GM20431 (cell line): ENCODE measurements at regions not wholly inside any gene's neighbourhood (a gene's known extent, or its start where the extent isn't known, plus 50 kb on each side); places are given as distances from the start of the nearest gene placed in this dataset.
"Not testable (repeated sequence)": the region's sequence is repeated elsewhere in the genome, so short reads cannot be mapped to it uniquely, and the experiment has no call there.

Experiments used
- in situ Hi-C: fragments of 300-500 bp; cut with MseI, MboI; formaldehyde crosslinking; loops from one replicate; pipeline ENCODE4 v1.15.0; 2020; ENCODE audit warnings: low sequenced_read_pairs; ENCODE audit not compliant: unreplicated experiment

DNA sequence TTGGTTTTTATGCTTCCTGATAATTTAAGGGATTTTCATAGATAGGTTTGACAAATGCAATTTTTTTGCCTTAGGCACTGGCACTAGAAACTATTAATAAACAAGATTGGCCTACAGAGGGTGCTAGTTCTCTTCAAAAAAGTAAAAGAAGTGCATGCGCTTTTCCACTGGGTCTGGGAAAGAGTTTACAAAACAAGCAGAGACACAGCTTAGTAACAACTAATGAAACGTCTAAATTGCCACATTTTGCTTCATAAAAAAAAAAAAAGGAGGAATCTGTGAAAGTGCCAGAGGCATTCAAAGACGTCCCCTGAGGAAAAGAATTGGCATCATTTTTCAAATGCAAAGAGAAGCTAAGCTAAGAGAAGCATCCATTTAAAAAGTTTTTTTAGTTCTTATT, 58.3 kb upstream of the EEA1 start:
- in situ Hi-C loops, result no loop called here

DNA sequence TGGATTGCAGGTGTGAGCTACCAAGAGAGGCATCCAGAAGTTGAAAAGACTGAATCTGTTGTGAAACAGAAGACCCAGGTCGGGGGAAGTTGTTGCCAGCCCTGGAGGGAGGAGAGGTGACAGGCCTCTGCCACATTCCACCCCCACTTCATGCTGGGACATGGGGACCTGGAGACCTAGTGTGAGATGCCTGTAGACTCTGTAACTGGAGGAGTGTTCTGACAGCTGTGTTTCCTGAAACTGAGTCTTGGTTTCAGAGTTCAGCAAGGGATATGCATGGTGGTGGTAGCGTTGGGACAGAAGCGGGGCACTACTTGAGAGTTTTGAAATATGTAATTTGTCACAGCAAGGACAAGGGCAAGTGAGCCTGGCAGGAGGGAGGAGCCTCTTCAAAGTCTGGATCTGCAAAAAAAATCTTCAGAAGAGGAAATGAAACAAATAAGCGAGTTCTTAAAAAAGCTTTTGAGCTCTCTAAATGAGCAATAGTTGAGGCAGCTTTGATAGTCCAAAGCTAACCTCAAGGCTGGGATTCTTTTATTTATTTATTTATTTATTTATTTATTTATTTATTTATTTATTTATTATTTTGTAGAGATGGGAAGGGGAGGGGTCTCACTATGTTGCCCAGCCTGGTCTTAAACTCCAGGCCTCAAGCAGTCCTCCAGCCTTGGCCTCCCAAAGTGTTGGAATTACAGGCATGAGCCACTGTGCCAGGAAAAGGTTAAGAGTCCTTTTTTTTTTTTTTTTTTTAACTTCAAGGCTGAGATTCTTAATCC, 58.9 kb upstream of the EEA1 start:
- in situ Hi-C loops, result no loop called here

DNA sequence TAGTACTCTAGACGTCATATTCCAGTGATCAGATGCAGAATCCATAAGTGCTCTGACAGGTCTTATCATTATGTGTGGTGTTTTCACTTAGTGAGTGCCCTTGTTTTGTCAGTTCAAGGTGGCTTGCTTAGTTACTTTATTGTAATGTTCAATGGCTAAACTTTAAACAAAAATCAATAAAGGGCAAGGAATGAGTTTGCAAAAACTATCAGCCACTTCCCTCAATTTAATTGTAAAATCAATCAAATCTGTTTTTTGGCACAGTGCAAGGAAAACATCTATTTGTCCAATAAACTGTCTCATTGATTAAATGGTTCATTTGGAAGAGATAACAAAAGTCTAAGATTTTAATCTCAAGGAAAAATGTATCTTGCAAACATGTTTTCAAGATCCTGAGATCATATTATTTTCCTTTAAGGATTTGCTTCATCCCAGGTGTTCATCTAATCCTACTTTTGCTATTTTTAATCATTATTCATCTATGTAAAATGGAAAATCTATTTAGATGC, 59.6 kb upstream of the EEA1 start:
- in situ Hi-C loops, result no loop called here

DNA sequence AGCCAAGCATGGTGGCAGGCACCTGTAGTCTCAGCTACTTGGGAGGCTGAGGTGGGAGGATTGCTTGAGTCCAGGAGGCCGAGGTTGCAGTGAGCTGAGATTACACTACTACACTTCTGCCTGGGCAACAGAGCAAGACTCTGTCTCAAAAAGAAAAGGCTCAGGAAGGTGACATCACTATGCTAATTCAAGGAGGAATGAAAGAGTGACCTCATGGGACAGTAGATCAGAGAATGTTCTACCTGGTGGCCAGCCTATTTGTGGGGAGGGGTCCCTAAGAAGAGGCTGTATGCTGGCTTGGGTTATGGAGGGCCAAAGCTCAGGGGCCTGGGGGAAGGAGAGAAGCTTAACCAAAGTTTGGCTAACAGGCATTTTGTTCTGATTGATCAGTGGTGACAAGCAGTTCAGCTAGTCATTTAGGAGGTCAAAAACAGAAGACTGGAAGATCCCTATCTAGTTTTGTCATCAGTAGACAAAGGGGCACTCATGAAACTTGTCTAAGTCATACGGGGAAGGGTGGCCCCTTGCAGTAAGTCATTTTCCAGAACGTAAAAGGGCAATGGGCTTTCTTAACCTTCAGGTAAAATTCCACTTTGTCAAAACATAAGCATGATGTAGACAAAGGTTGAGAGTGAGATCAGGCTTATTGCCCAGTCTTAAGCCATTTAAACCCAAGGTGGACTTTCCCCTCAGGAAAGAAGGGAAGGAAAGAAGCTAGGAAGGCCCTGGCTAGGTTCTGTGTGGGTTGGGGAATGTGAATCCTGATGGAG, 60.8 kb upstream of the EEA1 start:
- in situ Hi-C loops, result no loop called here

DNA sequence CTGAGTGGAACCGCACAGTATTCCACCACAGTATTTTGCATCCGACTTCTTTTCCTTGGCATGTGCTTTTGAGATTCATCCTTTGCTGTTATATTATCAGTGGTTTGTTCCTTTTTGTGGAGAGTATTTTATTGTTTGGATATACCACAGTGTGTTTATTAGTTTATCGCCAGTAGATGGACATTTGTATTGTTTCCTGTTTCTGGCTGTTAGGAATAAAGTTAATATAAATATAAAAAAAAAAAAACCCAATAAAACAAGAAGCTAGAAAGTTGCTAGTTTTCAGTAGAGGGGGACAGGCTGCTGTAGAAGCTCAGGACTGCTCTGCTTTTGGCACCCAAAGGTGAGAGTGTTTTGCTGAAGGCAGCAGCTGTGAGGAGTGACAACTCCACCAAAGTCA, 62.0 kb upstream of the EEA1 start:
- in situ Hi-C loops, result no loop called here

DNA sequence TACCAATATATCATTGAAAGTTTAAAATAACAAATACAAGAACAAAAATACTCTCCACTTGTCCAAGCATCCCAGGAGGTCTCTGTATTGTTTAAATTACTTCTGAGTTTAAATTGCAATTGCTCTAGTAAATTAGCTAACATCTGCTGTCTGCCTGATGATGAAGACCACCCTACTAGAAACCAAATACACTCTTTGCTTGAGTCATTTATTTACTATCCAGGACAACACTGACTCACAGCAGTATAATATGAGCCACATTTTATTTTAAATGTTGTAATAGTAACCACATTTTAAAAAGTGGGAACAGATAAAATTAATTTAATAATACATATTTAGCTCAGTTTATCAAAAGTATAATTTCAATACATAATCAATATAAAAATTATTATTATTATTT, 62.9 kb upstream of the EEA1 start:
- in situ Hi-C loops, result no loop called here

DNA sequence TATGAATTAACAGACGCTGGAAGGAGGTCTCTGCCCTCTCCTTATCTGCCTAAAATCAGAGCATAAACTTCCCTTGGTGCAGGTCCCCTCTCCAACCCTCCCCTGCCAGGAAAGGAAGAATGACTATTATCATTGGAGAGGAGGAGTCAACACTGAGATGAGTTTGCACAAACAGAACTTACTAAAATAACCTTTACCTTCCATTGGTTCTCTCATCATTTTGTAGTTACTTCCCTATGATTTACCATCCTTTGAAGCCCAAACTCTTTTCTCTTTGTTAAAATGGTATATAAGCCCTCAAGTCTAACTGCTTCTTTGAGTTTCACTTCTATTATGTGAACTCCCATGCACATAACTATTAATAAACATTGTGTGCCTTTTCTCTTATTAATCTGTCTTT, 64.2 kb upstream of the EEA1 start:
- in situ Hi-C loops, result no loop called here

DNA sequence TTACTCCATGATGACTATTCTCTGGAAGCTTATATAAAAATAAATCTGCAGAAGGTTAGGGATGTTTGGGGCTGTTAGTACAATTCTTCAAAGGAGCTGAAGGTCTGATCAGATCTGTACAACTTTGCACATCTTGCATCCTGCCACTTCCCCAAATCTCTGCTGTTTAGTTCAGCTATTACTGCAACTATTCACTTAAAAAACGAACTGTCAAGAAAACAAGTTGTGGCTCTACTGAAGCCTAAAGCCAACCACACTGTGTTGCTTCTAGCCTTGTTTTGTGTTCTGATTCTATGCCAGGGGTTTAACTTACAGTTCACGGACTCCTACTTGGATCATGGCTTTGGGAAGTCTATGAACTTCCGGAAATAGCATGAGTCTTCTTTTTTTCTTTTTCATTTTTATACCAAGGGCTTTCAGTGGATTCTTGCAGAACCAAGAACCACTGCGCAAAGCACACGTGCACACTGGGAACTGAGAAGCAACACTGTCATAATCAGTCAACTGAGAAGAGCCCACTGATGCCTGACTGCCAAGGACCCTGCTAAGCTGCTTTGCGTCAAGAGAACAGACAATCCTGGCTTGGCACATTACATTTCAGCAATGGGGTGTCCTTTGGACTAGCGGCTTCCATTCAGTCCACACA, 66.3 kb upstream of the EEA1 start:
- in situ Hi-C loops, result no loop called here

DNA sequence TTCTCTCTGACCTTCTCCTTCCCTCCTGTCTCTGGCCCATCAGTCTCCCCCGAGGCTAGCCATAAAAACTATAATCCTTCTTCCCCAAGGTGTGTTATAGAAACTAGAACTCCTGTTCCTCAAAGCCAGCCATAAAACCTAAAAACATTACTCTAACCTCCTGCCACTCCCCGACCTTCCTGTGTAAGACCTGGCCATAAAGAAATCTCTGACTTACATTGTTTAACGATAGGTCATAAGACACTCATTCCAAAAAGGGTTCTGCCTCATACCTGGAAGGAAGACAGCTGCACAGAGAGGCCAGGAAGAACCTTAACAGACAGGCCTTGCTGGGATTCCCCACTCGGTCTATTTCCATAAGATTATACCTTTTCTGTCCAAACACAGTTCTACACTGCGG, 70.9 kb upstream of the EEA1 start:
- in situ Hi-C loops, result no loop called here

DNA sequence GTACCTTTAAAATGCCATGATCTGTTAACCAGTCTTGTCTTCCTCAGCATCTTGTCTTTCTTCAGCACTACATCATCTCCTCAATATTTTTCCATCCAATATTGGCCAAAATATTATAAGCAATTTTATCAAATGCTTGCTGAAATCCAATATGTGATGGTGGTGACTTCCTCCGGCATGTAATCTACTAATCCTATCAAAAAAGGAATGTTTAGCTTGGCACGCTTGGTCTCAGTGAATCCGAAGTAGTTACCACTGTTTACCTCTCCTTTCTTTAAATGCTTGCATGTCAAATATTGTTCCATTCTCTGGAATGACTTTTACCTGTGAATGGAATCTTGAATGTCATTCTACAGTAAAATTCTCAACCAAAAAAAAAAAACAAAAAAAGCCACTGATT, 72.3 kb upstream of the EEA1 start:
- in situ Hi-C loops, result no loop called here

DNA sequence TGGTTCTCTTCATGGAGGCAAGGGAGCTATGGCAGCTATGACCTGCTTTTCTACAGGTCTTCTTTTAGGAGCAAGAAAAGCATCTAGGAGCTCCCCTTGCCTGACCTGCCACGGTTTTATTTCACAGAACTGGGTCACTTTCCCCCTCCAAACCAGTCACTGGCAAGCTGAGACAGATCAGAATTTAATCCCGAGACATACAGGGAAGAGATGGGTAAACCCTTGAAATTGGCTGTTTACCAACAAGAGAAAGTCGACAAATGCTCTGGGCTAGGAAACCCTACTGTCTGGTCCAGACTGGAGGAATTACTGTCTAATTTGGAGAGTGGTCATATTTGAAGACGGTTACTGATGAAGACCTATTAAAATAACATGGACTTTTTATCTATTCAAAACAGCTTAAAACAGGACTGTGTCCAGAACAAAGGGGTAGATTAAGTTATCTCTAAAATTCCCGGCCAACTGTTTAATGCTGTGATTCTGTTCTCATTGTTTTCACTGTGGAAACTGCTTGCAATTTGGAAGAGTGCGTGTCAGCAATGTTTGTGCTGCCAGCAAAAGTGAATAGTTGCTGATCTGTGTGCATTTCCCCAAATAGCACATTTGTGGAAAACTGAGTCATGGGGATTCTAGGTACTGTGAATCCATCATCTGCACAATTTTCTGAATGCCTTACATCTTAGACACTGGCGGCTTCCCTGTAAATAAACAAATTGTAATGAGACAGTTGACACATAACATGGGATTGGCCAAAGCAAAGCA, 73.4 kb upstream of the EEA1 start:
- in situ Hi-C loops, result no loop called here

DNA sequence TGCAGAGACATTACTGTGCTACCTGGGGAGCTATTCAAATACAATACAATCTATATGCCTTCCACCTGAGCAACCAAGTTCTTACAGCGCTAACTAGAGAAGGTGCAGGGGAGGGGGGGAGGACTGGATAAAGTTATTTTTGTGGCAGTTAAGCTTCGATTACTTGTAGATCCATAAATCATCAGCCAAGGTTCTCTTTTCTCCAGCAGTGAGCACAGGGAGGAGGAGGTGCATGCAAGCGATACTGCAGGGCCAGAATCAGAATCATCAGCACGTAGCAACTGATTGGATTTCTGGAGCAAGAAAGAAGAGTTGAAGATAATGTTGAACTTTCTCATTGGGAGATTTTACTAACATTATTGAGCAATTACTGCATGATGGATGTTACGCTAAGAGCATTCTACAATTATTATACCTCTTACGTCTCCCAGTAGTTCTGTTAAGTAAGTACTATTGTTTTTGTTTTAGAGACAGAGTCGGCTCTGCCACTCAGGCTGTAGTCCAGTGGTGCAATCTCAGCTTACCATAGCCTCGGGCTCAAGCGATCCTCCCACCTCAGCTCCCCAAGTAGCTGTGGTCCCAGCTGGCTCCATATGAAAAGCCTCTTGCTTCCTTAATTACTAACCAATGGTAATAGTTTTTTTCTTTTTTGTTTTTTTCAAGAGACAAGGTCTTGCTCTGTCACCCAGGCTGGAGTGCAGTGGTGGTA, 74.6 kb upstream of the EEA1 start:
- in situ Hi-C loops, result no loop called here

DNA sequence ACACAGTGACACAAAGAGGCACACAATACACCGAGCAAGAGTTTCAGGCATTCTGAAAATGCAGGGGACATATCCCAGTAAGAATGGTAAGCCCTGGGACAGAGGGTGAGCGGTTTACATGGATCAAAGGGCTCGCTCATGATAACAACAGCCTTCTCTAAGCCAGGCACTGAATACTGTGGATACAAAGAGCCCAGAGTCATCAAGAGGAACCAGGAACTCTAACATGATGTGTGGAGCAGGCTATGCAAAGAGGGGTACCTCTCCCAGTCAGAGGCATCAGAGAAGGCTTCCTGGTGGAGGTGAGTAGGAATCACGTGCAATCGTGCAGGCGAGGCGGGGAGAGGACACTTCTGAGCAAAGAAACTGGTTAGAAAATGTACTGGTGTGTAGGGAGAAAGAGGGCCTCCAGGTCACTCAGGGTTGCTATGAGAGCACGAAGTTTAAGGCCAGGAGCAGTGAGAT, 76.9 kb upstream of the EEA1 start:
- in situ Hi-C loops, result no loop called here

DNA sequence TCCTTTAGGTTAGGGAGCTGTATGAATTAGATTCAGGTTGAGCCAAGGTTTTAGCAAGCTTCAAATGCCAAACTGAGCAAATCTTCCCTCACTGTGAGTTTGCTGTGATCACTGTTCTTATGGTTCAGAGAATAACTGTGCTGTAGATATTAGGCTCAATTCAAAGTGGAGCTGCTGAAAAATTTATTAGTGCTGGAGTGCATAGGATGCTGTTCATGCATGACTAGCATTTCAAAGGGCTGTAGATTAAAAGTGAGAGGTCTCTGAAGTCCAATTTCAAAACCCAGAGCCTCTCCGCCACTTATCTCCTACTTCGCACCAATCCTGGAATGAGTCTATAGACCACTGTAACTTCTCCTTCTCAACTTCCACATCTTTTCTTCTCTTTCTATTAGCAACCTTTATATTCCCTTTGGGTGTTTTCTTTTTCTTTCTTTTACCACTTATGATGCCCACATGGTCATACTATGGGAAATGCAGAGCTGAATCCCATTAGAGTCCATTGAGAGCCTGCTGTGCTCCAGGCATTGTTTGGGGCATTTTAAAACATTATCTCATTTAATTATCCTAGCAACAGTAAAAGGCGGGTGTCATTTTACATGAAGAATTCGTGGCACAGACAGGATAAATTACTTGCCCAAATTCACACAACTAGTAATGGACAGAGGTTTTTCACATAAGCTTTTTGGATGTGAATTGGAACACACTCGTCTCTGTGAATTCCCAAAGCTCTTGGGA, 77.5 kb upstream of the EEA1 start:
- in situ Hi-C loops, result no loop called here

DNA sequence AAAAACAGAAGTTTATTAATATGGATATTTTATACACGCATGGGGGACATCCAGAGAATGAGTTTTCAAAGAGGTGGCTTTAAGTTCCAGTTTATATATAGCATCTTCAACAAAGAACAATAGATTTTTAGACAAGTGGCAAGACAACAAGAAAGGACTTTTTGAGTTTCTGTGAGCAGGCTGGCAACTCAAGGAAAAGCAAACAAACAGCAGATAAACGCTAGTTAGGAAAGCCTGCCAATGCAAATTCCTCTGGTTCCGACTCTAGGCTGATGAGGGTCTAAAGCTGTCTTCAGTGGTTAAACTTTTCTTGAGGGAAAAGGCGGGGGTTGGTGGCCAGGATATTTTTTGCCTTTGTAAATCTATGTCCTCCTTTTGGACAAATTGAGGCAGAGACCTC, 78.4 kb upstream of the EEA1 start:
- in situ Hi-C loops, result no loop called here

DNA sequence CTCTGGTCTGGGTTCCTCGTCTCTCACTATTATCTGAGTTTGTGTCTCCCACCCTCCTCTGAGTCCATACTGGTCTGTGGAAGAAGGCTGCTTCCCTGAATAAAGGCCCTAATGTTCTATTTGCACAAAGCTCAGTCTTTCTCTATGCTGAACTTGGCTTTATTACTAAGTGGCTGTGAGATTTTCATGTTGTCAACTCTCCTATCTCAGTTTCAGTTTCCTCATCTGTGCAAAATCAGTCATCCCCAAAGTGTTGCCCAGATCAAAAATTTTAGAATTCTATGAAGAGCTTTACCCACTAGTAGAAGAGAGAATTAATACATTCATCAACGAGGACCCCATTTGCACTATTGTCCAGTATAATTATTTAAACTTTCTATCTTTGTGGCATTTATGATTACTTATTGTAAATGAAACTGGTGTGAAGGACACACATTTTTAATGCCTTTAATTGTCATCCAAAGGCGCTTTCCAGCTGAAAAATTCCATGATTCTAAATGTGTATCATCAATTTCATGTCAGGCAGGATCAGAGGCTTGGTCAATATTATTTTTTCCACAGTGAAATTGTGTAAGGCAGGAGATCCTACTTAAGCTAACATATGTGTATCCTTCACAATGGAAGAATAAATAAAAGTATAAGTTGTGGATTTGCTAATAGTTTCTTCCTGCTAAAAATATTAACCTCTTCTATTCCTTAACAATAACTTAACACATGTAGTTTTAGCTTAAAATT, 79.1 kb upstream of the EEA1 start:
- in situ Hi-C loops, result no loop called here

DNA sequence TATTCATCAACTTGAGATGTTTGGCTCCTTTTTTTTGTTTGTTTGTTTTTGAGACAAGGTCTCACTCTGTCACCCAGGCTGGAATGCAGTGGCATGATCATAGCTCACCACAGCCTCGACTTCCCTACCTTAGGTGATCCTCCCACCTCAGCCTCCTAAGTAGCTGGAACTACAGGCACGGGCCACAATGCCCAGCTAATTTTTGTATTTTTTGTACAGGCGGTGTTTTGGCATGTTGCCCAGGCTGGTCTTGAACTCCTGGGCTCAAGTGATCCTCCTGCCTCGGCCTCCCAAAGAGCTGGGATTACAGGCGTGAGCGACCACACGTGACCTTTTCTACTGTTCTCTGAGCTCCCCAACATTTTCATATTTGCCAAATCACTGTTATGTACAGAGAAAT, 79.8 kb upstream of the EEA1 start:
- in situ Hi-C loops, result not testable (repeated sequence)

DNA sequence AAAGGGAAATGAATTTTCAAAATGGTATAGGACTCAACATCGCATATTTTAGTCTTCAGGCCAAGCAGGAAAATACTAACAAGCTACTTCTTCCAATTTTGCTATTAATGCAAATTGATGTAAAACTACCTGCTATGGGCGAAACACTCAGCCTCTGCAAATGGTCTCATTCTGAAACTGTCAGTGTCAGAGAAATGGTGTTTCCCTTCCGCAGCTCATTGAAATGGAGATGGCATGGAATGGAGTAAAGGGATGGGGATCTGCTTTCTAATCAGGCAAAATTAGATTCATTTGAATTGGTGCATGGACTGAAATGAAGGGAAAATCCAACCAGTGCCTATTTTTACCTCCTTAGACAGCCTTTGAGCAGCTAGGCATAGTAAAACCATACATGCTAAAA, 80.4 kb upstream of the EEA1 start:
- in situ Hi-C loops, result no loop called here
